HS-27A (cell line): ENCODE measurements at regions not wholly inside any gene's neighbourhood (a gene's known extent, or its start where the extent isn't known, plus 50 kb on each side); places are given as distances from the start of the nearest gene placed in this dataset.
A peak's percentile ranks its signal among the peaks of the same experiment; 100 is the strongest.

Experiments
- DNase-seq: peaks from one replicate; pipeline ENCODE4 v3.0.0-alpha.2; 2012; ENCODE audit warnings: low read depth, missing footprints

GRCh38 chr3:168248383-168249204 lies 152.9 kb upstream of the GOLIM4 start:
- peak; percentile 38 for DNase-seq

DNA sequence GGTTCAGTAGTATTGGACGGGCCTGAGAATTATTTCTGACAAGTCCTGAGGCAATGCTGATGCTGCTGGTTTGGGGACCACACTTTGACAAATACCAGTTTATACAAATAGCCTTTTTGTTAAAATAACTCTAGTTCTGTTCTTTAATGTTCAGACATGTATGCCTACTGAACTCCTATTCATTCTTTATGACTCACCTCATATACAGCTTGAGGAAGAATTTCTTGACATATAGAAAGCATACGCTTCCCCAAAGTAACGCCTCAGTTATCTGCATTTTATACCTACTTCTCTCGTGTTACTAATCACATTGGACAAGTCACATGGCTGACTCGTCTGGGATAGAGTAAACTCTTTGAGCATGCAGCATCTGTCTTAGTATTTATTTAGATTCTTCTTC lies 145.4 kb upstream of the GOLIM4 start:
- DNase-seq = no peak

GRCh38 chr3:168239287-168239686 lies 143.6 kb upstream of the GOLIM4 start:
- DNase-seq = no peak

GRCh38 chr3:168233001-168233400 lies 137.3 kb upstream of the GOLIM4 start:
- DNase-seq = no peak

DNA sequence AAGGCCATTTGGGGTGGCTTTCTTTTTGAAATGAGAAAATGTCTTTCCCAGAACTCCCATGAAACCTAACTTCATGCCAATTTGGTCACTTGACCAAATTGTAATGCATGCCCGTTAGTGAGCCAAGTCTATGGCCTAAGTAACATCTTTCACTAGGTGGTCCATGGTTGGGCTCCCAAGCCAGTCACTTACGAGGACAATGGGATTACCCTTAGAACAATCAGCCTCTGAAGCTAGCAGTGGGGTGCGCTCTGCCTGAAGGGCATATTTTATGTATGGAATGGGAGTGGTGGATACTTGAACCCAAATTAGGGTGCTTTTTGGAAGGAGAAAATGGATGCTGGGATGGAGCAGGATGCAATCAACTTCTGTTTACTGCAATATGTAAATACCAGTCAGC lies 127.4 kb upstream of the GOLIM4 start:
- no peak for DNase-seq

- DNase-seq = peak; percentile 20
Measured at GRCh38 chr3:168220556-168220955, 124.8 kb upstream of the GOLIM4 start.

DNA sequence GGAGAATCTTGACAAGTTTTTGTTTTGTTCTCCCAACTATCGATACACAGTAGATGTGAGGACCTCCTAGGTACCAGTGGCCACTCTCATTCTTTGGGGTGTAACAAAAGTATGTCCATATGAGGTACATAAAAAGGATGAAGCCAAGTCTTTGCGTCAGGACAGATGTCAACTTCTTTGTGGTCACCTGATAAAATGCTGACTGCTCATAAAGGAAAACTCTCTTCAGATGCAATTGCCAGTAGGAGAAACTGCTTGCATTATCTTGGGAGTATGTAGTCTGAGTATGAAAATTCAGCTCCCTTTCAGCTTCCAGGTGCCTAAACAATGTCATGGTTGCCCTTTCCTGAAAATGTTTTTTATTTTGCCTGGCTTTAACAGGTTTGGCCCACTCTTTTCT lies 123.8 kb upstream of the GOLIM4 start:
- DNase-seq = no peak

DNA sequence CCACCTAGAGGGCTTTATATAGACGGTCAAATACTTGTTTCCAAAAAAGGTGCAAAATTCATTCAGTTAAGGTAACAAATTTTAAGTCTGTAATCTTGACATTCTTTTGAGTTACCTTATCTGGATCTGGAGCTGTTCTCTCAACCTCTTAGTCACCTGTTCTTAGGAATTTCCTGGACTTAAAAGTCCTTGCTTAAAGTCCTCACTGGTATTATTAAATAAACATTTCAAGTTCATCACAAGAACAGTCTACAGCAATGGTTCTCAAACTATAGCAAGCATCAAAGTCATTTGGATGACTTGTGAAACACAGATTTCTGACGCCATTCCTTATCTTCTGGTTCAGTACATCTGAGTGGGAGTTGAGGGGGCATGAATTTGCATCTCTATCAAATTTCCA lies 122.9 kb upstream of the GOLIM4 start:
- DNase-seq = no peak

DNA sequence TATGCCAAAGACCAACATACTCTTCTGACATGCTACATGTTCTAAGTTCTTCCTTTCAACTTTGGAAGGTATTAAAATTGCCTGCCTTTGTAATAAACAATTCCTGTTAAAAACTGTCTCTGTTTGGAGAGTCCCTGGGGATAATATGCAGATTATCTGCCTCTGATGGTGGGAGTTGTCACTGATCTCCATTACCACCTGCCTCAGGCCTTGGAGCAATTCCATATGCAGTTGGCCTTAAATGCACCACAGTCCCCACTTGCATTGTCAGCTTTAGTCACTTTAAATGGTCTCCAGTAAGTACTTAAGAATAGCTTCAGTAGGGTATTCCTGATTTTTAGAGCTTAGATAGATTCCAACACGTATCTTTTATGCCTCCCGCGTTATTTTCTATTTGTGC lies 121.1 kb upstream of the GOLIM4 start:
- DNase-seq = no peak

DNA sequence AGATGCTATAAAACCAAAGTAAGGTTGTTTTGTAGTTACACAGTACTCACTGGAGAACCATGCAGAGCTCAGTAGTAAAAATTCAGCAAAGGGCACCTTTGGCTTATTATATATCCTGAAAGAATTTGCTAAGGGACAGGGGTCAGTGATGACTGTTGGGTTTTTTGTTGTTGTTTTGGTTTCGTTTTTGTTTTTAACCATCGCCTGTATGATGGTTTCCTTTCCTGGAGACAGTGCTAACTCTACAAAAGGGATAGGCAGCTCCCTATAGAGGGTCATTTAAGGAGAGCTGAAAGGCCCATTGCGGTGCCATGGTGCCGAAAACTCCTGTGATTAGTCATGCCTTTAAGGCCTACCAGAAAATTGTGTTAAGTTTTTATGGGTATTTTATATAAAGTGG lies 118.2 kb upstream of the GOLIM4 start:
- DNase-seq = peak; percentile 8

DNA sequence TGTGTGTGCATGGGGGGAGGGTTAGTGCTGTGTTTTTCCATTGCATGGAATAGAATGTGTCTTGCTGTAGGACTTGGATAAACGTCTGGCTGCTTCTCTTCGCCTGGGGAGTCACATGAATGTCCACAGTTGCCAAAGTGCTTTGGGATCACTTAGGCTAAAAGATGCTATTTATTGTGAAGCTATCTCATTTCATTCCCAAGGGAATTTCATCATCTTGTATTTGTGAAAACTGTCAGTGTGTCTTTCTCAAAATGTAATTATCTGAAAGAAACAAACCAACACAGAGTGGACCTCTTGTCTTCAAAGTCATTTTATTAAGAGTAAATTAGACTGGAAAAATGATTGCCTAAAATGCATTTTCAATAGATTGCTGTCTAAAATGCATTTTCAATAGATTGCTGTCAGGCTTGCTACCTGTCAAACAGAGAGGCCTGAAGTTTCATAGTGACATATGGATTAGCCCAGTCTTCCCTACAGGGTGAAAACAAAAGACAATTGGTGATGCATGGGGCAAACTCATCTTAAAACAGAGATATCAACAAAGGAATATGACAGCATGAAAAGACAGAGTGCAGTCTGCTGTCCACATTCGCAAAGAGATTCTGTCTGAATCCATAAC lies 117.1 kb upstream of the GOLIM4 start:
- DNase-seq = no peak

GRCh38 chr3:168205451-168205850 lies 109.7 kb upstream of the GOLIM4 start:
- no peak for DNase-seq

DNA sequence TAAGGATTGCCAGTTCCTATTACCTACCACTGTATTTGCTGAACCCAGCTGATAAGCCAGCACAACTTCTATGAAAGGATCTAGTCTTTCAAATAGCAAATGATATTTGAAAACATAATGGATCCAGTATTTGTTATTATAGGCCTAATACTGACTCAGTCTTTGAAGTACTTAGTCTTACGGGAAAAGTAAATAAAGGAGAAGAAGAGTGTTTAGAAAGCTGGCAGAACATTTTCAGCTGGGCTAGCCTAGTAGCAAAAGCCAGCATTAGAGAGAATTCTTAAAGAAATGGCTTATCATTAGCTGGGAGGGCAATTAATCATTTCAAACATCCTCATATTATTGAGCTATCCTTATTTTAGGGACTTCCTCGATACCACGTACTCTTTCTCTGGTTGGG lies 101.4 kb upstream of the GOLIM4 start:
- no peak for DNase-seq

DNA sequence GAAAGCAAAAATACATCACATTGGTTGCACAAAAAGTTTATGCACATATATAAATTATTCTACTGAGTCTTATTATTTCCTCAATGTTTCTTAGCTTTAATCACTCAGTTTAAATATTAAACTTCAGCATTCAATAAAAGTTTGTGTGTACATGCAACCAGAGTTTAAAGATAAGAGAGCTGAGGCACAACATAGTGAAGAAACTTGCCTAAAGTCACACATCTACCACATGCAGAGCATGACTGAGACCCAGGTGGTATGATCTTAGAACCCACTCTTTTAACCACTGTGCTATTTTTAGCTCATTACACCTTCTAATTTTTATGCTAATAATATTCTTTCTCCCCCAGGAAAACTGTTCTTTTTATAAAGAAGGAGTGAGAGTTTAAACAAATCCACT lies 96.1 kb upstream of the GOLIM4 start:
- DNase-seq = no peak

- no peak for DNase-seq
Measured at GRCh38 chr3:168187233-168187632, 91.5 kb upstream of the GOLIM4 start.

GRCh38 chr3:168186293-168186983 lies 90.7 kb upstream of the GOLIM4 start:
- no peak for DNase-seq

DNA sequence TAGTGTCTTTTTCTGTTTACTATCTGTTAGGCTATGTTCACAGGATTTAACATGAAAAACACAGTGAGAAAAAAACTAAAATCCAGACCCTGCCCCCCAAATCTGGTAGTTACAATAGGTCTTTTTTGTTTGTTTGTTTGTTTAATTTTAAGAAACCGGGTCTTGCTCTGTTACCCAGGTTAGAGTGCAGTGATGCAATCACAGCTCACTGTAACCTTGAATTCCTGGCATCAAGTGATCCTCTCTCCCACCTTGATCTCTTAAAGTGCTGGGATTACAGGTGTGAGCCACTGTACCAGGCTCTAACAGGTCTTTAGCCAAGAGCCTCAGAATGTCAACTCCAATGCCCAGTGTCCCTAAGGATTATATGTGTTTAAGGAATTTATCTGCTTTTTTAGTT lies 88.0 kb upstream of the GOLIM4 start:
- no peak for DNase-seq

DNA sequence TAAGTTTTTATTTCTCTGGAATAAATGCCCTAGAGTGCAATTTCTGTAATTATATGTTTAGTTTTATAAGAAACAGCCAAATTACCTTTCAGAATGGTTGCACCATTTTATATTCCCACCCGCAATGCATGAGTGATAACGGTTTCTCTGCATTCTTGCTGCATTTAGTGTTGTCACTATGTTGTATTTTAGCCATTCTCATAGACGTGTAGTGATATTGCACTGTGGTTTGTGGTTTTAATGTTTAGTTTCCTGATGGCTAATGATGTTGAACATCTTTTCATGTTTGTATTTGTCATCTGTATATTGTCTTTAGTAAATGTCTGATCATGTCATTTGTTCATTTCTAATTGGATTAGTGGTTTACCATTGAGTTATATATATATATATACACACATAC lies 73.0 kb upstream of the GOLIM4 start:
- no peak for DNase-seq

DNA sequence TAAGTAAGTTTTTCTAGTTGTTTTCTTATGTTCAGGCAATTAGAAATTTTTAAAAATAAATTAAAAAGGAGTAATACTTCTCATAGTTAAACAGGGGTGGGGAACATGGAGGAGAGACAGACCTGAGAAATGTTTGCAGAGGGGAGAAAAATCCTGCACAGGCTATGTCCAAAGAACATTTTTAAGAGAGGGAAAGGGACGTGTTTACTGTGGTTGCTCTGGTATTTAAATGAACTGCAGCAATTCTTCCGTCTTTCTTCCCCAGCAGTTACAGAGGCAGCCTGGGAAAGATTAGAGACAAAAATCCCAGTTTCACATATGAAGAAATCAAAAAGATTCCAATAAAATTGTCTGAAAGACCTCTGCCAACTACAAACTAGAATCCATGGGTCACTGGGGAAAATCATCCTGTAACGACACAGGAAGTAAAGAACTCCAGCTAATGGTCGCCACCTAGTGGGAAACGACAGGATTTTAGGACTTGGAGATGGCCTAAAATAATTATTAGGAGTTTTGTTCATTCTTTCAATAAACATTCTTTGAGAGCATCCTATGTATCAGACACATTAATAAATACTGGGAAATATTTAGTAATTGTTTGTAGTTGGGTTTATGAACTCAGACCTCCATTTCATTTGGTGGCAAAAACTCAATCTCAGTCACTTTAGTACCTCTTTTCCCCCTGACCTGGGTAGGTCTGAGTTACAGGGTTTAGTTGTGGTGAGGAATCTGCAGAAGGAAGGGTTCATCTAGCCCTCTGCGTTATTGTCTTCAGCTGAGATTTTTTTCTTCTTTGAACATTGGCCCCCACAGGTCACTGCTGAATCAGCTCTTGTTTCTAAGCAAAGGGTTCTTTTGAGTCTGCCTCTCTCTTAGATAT lies 69.9 kb upstream of the GOLIM4 start:
- DNase-seq = peak; percentile 35

DNA sequence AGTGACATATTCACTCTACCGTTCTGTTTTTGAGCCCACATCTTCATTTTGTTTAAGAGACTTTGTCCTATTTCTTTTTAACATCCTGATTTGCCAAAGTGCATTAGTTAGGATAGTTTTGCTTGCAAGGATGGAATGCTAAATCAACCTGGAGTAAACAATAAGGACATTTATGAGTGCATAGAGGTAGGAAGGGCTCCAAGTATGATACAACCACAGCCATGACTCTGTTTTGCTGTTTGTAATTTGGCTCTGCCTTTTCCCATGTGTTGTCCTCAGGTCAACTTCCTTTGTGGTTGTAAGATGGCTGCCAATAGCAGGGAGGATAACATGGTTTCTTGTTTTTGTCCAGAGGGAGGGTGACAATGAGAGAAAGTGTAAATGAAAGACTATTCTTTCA lies 66.4 kb upstream of the GOLIM4 start:
- DNase-seq = no peak

GRCh38 chr3:168161696-168162095 lies 66.0 kb upstream of the GOLIM4 start:
- no peak for DNase-seq

DNA sequence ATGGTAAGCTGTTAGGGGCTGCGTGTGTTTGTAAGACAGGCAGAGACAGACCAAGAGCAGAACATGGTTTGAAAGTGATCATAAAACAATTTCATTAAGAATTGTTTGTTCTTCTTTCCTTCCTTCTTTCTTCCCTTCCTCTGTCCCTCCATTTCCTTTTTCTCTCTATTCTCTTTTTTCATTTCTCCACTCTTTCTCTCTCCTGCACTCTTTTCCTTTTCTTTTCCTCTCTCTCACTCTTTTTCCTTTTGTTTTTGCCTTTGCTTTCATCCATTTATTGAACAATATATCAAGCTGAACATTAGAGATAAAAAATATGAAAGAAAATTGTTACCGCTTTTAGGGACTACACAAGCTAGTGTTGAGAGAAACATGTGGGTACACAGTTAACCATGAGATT lies 62.2 kb upstream of the GOLIM4 start:
- DNase-seq = no peak
